Subcutaneous abdominal adipose tissue (tissue), 5 donors: ENCODE measurements at regions not wholly inside any gene's neighbourhood (a gene's known extent, or its start where the extent isn't known, plus 50 kb on each side); places are given as distances from the start of the nearest gene placed in this dataset.

Experiments used
- H3K27ac ChIP-seq: one replicate; pipeline ENCODE4 v1.7.0; 2013; ENCODE audit warnings: low read depth, mild to moderate bottlenecking, inconsistent platforms, low read length, moderate library complexity
- H3K27me3 ChIP-seq, 5 donors: one replicate each; pipeline ENCODE4 v1.7.0; 2013; ENCODE audit warnings: low read length in 5 of 5, inconsistent platforms in 1 of 5; ENCODE audit not compliant: control insufficient read depth in 5 of 5, insufficient read depth in 4 of 5
- H3K36me3 ChIP-seq, 5 donors: one replicate each; pipeline ENCODE4 v1.7.0; 2013; ENCODE audit warnings: low read length in 5 of 5; ENCODE audit not compliant: control insufficient read depth in 5 of 5, insufficient read depth in 5 of 5
- H3K4me1 ChIP-seq, 5 donors: one replicate each; pipeline ENCODE4 v1.7.0; 2013; ENCODE audit warnings: low read length in 5 of 5, mild to moderate bottlenecking in 3 of 5, moderate library complexity in 1 of 5; ENCODE audit not compliant: control insufficient read depth in 5 of 5, insufficient read depth in 5 of 5
- H3K4me3 ChIP-seq, 5 donors: one replicate each; pipeline ENCODE4 v1.7.0; 2013; ENCODE audit warnings: low read length in 5 of 5, low read depth in 1 of 5
- H3K9ac ChIP-seq, 5 donors: one replicate each; pipeline ENCODE4 v1.7.0; 2013; ENCODE audit warnings: low read length in 5 of 5, mild to moderate bottlenecking in 4 of 5, moderate library complexity in 3 of 5
- H3K9me3 ChIP-seq, 5 donors: one replicate each; pipeline ENCODE4 v1.7.0; 2013; ENCODE audit warnings: low read length in 5 of 5; ENCODE audit not compliant: control insufficient read depth in 5 of 5
- donor health status: healthy.
- donor health status: healthy.
- donor health status: healthy.
- donor health status: healthy.
- donor health status: healthy.

DNA sequence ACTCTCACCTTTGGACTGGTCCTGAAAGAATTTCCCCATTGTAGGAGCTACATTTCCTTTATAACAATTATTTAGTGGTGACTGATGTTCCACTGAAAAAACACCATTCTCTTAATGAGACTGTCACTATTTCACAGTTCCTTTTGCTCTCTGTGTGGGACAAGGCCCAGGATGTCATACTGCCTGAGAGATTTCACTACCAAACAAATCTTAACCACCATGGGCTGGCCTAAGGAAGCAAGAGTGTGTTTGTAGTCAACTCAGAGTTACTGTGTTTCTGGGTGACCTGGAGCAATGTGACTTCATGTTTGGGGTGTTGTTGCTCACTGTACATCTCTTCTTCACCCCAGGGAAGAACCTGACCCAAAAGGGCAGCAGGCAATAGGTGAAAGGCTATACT, 50.1 kb upstream of the ZNF608 start:
- Histone ChIP-seq H3K9ac (no peak overlapping the region), H3K36me3 (no peaks in the 10 kb centered on the region), H3K4me3 (no peak overlapping the region), H3K27me3 (no peaks in the 10 kb centered on the region), H3K9me3 (no peaks in the 10 kb centered on the region), H3K27ac (no peak overlapping the region), H3K4me1 (no peaks in the 10 kb centered on the region)

DNA sequence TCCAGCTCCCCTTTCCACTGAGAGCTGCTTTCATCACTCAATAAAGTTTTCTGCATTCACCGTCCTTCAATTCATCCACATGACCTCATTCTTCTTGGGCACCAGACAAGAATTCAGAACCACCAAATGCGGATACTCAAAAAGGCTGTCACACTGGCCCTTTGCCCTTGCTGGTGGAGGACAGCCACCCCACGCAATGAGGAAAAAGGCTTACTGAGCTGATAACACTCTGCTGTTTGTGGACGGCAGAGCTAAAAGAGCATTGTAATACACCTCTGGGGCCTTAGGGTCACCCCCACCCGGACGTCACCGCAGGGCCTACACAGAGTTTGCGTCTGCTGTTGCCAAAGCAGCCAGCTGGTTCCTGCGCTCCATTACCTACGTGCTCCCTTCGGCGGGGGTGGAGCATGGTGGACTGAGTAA, 51.2 kb upstream of the ZNF608 start:
- Histone ChIP-seq H3K4me1 (no peaks in the 10 kb centered on the region), H3K9ac (no peak overlapping the region), H3K36me3 (no peaks in the 10 kb centered on the region), H3K9me3 (no peaks in the 10 kb centered on the region), H3K27ac (no peak overlapping the region), H3K4me3 (no peak overlapping the region), H3K27me3 (no peaks in the 10 kb centered on the region)

DNA sequence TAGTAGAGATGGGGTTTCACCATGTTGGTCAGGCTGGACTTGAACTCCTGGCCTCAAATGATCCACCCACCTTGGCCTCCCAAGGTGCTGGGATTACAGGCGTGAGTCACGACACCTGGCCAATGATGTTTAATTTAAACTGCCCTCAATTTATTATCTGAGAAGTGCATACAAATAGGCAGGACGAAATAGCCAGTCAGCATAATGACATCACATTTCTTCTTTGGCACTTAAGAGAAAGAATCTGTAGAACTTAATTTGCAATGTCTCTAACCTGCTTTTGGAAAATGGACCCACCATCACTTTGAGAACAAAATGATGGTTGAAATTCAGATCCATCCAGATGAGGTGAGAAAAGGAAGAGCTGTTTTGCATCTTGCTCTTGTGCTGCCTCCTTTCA, 52.5 kb upstream of the ZNF608 start:
- H3K4me1 ChIP-seq, result no peaks in the 10 kb centered on the region
- no peak overlapping the region for H3K9ac ChIP-seq
- no peak overlapping the region for H3K4me3 ChIP-seq
- no peaks in the 10 kb centered on the region for H3K9me3 ChIP-seq
- no peaks in the 10 kb centered on the region for H3K27me3 ChIP-seq
- no peaks in the 10 kb centered on the region for H3K36me3 ChIP-seq
- no peak overlapping the region for H3K27ac ChIP-seq

DNA sequence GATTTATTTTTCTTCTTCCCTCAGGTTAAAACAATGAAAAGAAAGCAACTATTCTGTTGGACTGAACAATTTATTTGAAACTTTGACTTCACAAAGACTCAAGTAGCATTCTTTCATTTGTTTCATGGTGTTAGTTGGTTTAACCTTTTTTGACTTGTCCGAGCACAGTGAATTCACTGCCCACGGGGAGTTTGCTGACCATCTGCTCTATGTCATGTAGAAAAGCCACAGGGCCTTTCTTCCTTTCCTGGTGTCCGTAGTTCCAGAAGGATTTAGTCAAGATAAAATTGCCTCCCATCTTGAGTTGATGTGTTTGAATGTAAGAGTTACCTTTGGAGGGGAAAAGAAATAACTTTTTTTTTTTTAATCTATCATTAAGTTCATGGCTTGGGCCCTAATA, 55.1 kb upstream of the ZNF608 start:
- H3K27me3 ChIP-seq, result no peaks in the 10 kb centered on the region
- H3K36me3 ChIP-seq, result no peaks in the 10 kb centered on the region
- no peak overlapping the region for H3K27ac ChIP-seq
- H3K9ac ChIP-seq, result no peak overlapping the region
- no peaks in the 10 kb centered on the region for H3K9me3 ChIP-seq
- no peak overlapping the region for H3K4me3 ChIP-seq
- H3K4me1 ChIP-seq, result peaks cover 0 to 3% (median 0%) of the 10 kb centered on the region in 5 donors

DNA sequence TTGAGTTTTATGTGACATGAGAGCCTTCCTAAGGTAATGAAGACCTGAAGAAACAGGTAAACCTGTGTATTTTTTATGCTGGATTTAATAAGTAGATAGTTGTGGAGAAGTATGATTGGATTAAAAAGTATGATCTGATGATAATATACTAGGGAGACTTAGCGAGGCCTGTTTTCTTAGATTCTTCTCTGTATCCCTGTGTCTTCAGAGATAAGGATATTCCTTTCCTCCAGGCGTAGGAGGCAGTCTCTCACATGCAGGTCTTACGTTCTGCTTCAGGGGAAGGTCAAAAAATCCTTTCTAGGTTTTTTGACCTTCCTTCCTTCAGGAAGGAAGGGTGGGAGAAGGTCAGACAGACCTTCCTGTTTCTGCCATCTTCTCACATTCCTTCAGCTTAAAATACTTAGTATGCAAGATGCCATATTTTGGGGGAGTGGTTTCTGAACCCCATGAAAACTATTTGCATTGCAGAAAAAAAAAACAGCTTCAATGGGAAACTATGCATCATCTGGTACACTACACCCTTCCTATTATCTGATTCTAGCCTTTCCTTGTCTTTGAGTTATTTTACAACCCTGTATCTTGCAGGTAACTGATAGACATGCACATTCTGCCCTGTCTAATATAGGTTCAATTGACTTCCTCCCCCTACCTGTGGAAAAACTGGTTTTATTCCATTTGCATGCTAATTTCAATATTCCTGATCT, 57.3 kb upstream of the ZNF608 start:
- Histone ChIP-seq H3K36me3 (no peaks in the 10 kb centered on the region), H3K27me3 (no peaks in the 10 kb centered on the region), H3K9ac (no peak overlapping the region), H3K27ac (no peak overlapping the region), H3K4me1 (peaks cover 0 to 7% (median 0%) of the 10 kb centered on the region in 5 donors), H3K9me3 (no peaks in the 10 kb centered on the region), H3K4me3 (no peak overlapping the region)

DNA sequence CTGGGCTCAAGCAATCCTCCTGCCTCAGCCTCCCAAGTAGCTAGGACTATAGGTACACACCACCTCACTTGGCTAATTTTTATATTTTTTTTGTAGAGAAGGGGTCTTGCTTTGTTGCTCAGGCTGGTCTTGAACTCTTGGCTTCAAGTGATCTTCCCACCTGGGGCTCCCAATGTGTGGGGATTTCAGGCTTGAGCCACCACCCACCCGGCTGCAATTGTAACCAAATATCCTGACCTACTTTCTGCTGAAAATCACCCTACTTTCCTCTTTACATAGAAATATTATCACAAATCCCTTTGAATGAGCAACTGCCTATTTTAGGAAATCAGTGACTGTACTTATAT, 59.6 kb upstream of the ZNF608 start:
- no peak overlapping the region for H3K27ac ChIP-seq
- no peak overlapping the region for H3K9ac ChIP-seq
- no peaks in the 10 kb centered on the region for H3K36me3 ChIP-seq
- no peaks in the 10 kb centered on the region for H3K27me3 ChIP-seq
- peaks cover 0 to 7% (median 0%) of the 10 kb centered on the region in 5 donors for H3K4me1 ChIP-seq
- no peaks in the 10 kb centered on the region for H3K9me3 ChIP-seq
- no peak overlapping the region for H3K4me3 ChIP-seq

DNA sequence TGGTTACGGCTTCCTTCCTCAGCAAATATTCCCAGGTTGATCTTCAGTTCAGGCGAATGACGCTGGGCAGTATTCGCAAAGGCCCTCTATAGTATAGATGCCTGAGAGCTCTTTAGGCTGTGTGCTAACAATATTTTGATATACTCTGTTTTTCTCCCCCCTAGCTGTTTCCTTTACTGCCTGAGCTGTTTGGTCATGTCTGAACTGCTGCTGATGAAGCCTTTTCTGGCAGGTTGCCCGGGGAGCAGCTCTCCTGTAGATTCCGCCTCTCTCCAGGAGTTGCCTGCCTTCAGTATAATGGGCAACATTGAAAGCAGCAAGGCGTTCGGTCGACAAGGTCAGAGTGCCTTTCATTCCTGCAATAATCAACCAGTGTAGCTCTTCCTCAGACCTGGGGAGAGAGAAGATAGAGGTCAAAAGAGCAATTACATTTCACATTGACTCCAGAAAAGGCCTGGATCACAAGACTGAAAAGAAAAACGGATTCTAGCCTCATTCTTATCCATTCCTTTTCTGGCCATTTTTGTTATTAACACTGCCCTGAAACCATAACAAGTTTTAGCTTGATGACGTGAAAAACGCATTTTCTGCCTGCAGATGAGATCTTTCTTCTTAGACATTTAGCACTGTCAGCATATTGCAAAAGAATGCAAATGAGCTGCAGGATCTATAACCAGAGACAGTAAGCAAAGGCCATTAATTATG, 60.1 kb upstream of the ZNF608 start:
- H3K9me3 ChIP-seq, result no peaks in the 10 kb centered on the region
- H3K9ac ChIP-seq, result no peak overlapping the region
- H3K36me3 ChIP-seq, result no peaks in the 10 kb centered on the region
- H3K4me3 ChIP-seq, result no peak overlapping the region
- H3K27ac ChIP-seq, result no peak overlapping the region
- peaks cover 0 to 7% (median 0%) of the 10 kb centered on the region in 5 donors for H3K4me1 ChIP-seq
- no peaks in the 10 kb centered on the region for H3K27me3 ChIP-seq

DNA sequence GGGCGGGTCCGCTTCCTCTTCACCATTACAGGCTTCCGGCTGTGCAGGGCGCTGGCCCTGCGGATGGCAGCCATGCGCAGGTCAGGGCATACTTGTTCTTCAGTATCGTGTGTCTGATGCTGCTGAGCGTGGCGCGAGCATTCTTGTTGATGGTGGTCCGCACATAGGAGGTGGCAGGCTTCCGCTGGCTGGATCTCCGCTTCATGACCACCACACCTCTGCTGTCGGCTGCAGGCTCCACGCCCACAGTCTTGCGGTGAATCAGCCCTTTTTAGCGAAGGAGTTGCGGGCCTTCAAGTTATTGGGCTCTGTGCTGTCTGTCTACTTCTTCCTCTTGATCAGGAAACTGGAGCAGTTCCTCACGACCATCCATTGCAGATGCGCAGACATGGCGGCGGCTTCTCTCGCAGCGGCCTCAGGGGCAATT, 62.4 kb upstream of the ZNF608 start:
- H3K27me3 ChIP-seq, result no peaks in the 10 kb centered on the region
- H3K27ac ChIP-seq, result no peak overlapping the region
- H3K9ac ChIP-seq, result no peak overlapping the region
- no peaks in the 10 kb centered on the region for H3K9me3 ChIP-seq
- no peak overlapping the region for H3K4me3 ChIP-seq
- H3K36me3 ChIP-seq, result no peaks in the 10 kb centered on the region
- peaks cover 0 to 7% (median 0%) of the 10 kb centered on the region in 5 donors for H3K4me1 ChIP-seq

DNA sequence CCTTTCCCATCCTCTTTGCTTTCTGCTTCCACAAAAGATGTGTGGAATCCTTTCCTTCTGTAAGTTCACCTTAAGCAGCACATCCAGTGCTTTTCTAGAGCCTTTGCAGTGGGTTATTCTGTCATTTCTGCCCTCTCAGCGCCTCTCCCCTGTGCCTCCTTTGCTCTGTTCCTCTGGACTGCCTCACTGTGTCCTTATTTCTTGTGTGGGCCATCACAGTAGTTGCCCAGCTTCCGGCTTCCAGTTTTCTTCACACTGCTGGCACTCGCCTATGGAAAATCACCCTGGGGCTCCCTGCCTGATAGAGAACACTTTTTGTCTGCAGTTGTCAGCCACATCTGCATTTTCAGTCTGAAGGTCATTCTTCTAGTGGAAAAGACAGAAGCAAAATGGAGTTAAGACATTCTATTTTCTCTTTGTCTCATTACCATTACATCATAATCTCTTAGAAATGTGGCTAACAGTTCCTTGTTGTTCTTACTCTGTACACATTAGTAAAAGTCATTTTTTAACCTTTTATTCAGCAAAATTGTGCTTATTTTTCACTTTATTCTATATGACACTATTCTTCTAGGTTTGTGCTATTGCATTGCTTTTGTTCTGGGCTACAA, 64.1 kb upstream of the ZNF608 start:
- H3K4me1 ChIP-seq, result peaks cover 0 to 7% (median 0%) of the 10 kb centered on the region in 5 donors
- H3K27me3 ChIP-seq, result no peaks in the 10 kb centered on the region
- H3K4me3 ChIP-seq, result no peak overlapping the region
- no peak overlapping the region for H3K9ac ChIP-seq
- no peaks in the 10 kb centered on the region for H3K9me3 ChIP-seq
- H3K36me3 ChIP-seq, result no peaks in the 10 kb centered on the region
- no peak overlapping the region for H3K27ac ChIP-seq

DNA sequence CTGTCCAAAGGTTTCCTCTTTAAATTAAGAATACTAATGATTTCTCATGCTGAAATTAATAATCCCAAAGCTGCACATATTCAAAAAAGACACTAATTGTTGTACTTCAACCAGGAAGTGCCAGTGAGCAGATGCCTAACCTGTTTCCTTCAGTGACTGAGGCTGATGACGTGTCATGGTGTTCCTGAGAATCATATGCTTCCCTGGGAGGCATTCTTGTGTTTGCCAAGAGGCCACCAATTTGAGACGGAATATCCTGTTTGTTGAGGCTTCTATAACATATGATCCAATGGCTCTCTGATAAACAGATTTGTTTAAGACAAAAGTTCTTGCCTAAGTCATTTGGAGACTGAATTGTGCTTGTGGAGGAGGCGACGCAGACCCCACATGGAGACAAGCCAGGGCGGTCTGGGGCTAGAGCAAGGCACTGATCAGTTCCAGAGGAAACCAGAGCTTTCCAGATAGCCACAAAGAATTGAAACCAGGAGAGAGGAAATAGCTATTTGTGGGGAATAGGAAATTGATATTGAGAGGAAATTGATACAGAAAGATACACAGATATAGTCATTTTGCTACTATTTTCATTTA, 66.4 kb upstream of the ZNF608 start:
- H3K27me3 ChIP-seq, result no peaks in the 10 kb centered on the region
- H3K36me3 ChIP-seq, result no peaks in the 10 kb centered on the region
- no peak overlapping the region for H3K4me3 ChIP-seq
- H3K9me3 ChIP-seq, result no peaks in the 10 kb centered on the region
- no peak overlapping the region for H3K9ac ChIP-seq
- H3K27ac ChIP-seq, result no peak overlapping the region
- H3K4me1 ChIP-seq, result no peaks in the 10 kb centered on the region
